ENCODE measurements at regions not wholly inside any gene's neighbourhood (a gene's known extent, or its start where the extent isn't known, plus 50 kb on each side); places are given as distances from the start of the nearest gene placed in this dataset.

DNA sequence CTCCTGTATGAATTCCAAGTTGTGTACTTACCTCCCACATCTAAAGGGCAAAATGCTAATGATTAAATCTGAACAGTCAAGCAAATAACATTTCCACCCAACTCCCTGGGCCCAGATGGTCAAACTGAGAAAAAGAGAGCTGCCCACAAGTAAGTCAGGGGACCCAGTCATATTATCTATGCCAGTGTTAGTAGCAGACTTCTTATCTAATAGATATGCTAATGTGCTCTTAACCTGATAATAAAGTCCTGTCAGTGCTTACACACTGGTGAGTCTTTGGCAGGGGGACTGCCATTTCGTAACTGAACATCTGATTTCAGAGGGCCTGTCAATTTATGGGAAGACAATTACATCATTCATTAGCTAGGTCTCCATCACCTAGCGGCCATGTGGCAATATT lies 292.3 kb upstream of the WWC1 start:
- TF ChIP-seq, protein P1, sequence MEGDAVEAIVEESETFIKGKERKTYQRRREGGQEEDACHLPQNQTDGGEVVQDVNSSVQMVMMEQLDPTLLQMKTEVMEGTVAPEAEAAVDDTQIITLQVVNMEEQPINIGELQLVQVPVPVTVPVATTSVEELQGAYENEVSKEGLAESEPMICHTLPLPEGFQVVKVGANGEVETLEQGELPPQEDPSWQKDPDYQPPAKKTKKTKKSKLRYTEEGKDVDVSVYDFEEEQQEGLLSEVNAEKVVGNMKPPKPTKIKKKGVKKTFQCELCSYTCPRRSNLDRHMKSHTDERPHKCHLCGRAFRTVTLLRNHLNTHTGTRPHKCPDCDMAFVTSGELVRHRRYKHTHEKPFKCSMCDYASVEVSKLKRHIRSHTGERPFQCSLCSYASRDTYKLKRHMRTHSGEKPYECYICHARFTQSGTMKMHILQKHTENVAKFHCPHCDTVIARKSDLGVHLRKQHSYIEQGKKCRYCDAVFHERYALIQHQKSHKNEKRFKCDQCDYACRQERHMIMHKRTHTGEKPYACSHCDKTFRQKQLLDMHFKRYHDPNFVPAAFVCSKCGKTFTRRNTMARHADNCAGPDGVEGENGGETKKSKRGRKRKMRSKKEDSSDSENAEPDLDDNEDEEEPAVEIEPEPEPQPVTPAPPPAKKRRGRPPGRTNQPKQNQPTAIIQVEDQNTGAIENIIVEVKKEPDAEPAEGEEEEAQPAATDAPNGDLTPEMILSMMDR (IDR thresholded peaks at IDR 0.05) = no peak
- no peak for TF ChIP-seq ZFX (IDR thresholded peaks at IDR 0.05; ENCODE audit: borderline replicate concordance)
